Neural crest cell (in vitro differentiated cells): ENCODE measurements at regions not wholly inside any gene's neighbourhood (a gene's known extent, or its start where the extent isn't known, plus 50 kb on each side); places are given as distances from the start of the nearest gene placed in this dataset.

Source experiments
- DNase-seq: peaks from one replicate; pipeline ENCODE4 v3.0.0; 2021; ENCODE audit warnings: low read depth, mixed read lengths, low spot score
- H3K27ac Mint-ChIP-seq: one replicate; pipeline ENCODE4 v1.8.0; 2021; ENCODE audit warnings: mild to moderate bottlenecking, mixed read lengths; ENCODE audit not compliant: unreplicated experiment
- H3K27me3 Mint-ChIP-seq: 2 replicates; pipeline ENCODE4 v1.8.0; 2021; ENCODE audit warnings: low read depth, mild to moderate bottlenecking, mixed read lengths
- H3K36me3 Mint-ChIP-seq: 2 replicates; pipeline ENCODE4 v1.8.0; 2021; ENCODE audit warnings: low read depth, mild to moderate bottlenecking, mixed read lengths
- H3K4me1 Mint-ChIP-seq: 2 replicates; pipeline ENCODE4 v1.8.0; 2021; ENCODE audit warnings: mixed read lengths
- H3K4me3 Mint-ChIP-seq: one replicate; pipeline ENCODE4 v1.8.0; 2021; ENCODE audit warnings: mild to moderate bottlenecking, mixed read lengths
- H3K9me3 Mint-ChIP-seq: 2 replicates; pipeline ENCODE4 v1.8.0; 2021; ENCODE audit warnings: mixed read lengths
- CTCF ChIP-seq: fragments of 200-600 bp; sonication (generic); conservative IDR thresholded peaks from 2 replicates; pipeline ENCODE4 v1.5.0; 2021; ENCODE audit warnings: antibody characterized with exemption, mild to moderate bottlenecking

- DNase-seq, result no peak
- Mint-ChIP-seq H3K36me3 (no peaks in the 10 kb centered on the region), H3K27ac (no peak overlapping the region), H3K9me3 (peaks cover 3% of the 10 kb centered on the region), H3K4me3 (no peak overlapping the region), H3K4me1 (no peaks in the 10 kb centered on the region), H3K27me3 (no peaks in the 10 kb centered on the region)
- TF ChIP-seq CTCF, result no peak
These were observed 293.5 kb downstream of the SLC6A15 start for GRCh38 chr12:84619053-84619571.

GRCh38 chr12:84607170-84607819 lies 305.3 kb downstream of the SLC6A15 start:
- Mint-ChIP-seq H3K27ac (no peak overlapping the region), H3K4me3 (no peak overlapping the region), H3K27me3 (no peaks in the 10 kb centered on the region), H3K36me3 (no peaks in the 10 kb centered on the region), H3K9me3 (no peaks in the 10 kb centered on the region), H3K4me1 (no peaks in the 10 kb centered on the region)
- no peak for TF ChIP-seq CTCF
- no peak for DNase-seq

GRCh38 chr12:84605983-84606382 lies 306.6 kb downstream of the SLC6A15 start:
- DNase-seq, result no peak

GRCh38 chr12:84604551-84604950 lies 308.0 kb downstream of the SLC6A15 start:
- Mint-ChIP-seq H3K27me3 (no peaks in the 10 kb centered on the region), H3K27ac (no peak overlapping the region), H3K4me1 (no peaks in the 10 kb centered on the region), H3K9me3 (no peaks in the 10 kb centered on the region), H3K4me3 (no peak overlapping the region), H3K36me3 (no peaks in the 10 kb centered on the region)
- no peak for TF ChIP-seq CTCF
- no peak for DNase-seq

More at GRCh38 chr12:84605983-84606382, 306.6 kb downstream of the SLC6A15 start:
- no peak for TF ChIP-seq CTCF
- Mint-ChIP-seq H3K36me3 (no peaks in the 10 kb centered on the region), H3K4me3 (no peak overlapping the region), H3K27me3 (no peaks in the 10 kb centered on the region), H3K4me1 (no peaks in the 10 kb centered on the region), H3K9me3 (no peaks in the 10 kb centered on the region), H3K27ac (no peak overlapping the region)

GRCh38 chr12:84603484-84604248 lies 308.9 kb downstream of the SLC6A15 start:
- TF ChIP-seq CTCF, result no peak
- Mint-ChIP-seq H3K4me1 (no peaks in the 10 kb centered on the region), H3K4me3 (no peak overlapping the region), H3K9me3 (no peaks in the 10 kb centered on the region), H3K36me3 (no peaks in the 10 kb centered on the region), H3K27ac (no peak overlapping the region), H3K27me3 (no peaks in the 10 kb centered on the region)
- no peak for DNase-seq
